DND-41 (cell line): ENCODE measurements at regions not wholly inside any gene's neighbourhood (a gene's known extent, or its start where the extent isn't known, plus 50 kb on each side); places are given as distances from the start of the nearest gene placed in this dataset.

Experiments used
- ATAC-seq: fragments of 200-7000 bp; cut with Tn5 transposase; 3 replicates; pipeline ENCODE4 v1.9.1; 2021; ENCODE audit warnings: low read depth; ENCODE audit not compliant: insufficient read depth
- DNase-seq: peaks from one replicate; pipeline ENCODE4 v3.0.0-alpha.2; 2020
- H2AFZ ChIP-seq: 2 replicates; pipeline ENCODE4 v1.6.0; 2012; ENCODE audit warnings: low read depth, low read length
- H3K27ac ChIP-seq: 2 replicates; pipeline ENCODE4 v1.5.1; 2012; ENCODE audit warnings: low read length, inconsistent platforms
- H3K27me3 ChIP-seq: fragments of 200-600 bp; sonication (generic); 2 replicates; pipeline ENCODE4 v1.6.0; 2012; ENCODE audit warnings: low read length, mild to moderate bottlenecking, inconsistent platforms; ENCODE audit not compliant: insufficient read depth, poor library complexity
- H3K36me3 ChIP-seq: 2 replicates; pipeline ENCODE4 v1.5.1; 2012; ENCODE audit warnings: low read length, inconsistent platforms; ENCODE audit not compliant: insufficient read depth
- H3K4me1 ChIP-seq: 2 replicates; pipeline ENCODE4 v1.5.1; 2012; ENCODE audit warnings: mild to moderate bottlenecking, low read length; ENCODE audit not compliant: insufficient read depth
- H3K4me2 ChIP-seq: 2 replicates; pipeline ENCODE4 v1.6.0; 2012; ENCODE audit warnings: mild to moderate bottlenecking, moderate library complexity, low read length, inconsistent platforms; ENCODE audit not compliant: insufficient read depth
- H3K4me3 ChIP-seq, 2 experiments: fragments of 200-600 bp in 1 of 2; shearing (Covaris generic) in 1 of 2; 2 replicates each; pipeline ENCODE4 v1.5.1; 2012 to 2016; ENCODE audit warnings: inconsistent platforms in 2 of 2, low read length in 2 of 2, mild to moderate bottlenecking in 2 of 2, low read depth in 1 of 2, moderate library complexity in 1 of 2
- H3K79me2 ChIP-seq: 2 replicates; pipeline ENCODE4 v1.6.0; 2012; ENCODE audit warnings: low read length, inconsistent platforms; ENCODE audit not compliant: insufficient read depth
- H3K9ac ChIP-seq: 2 replicates; pipeline ENCODE4 v1.6.0; 2012; ENCODE audit warnings: low read depth, mild to moderate bottlenecking, inconsistent platforms, low read length, moderate library complexity
- H3K9me3 ChIP-seq: 2 replicates; pipeline ENCODE4 v1.5.1; 2012; ENCODE audit warnings: low read length, moderate library complexity, mild to moderate bottlenecking, inconsistent platforms; ENCODE audit not compliant: insufficient read depth, severe bottlenecking
- H4K20me1 ChIP-seq: 2 replicates; pipeline ENCODE4 v1.6.0; 2012; ENCODE audit warnings: low read length; ENCODE audit not compliant: insufficient read depth
- EZH2 ChIP-seq: IDR thresholded peaks from 3 replicates; pipeline ENCODE4 v1.6.1; 2012; ENCODE audit warnings: borderline replicate concordance, low read depth, mild to moderate bottlenecking, moderate library complexity, low read length, inconsistent platforms; ENCODE audit not compliant: severe bottlenecking
- TF ChIP-seq, protein P1 (sequence below): IDR thresholded peaks from 2 replicates; pipeline ENCODE4 v1.5.1; 2012; ENCODE audit warnings: borderline replicate concordance, low read length, moderate library complexity, mild to moderate bottlenecking; ENCODE audit not compliant: poor library complexity, severe bottlenecking; ENCODE audit errors: extremely low read depth

DNA sequence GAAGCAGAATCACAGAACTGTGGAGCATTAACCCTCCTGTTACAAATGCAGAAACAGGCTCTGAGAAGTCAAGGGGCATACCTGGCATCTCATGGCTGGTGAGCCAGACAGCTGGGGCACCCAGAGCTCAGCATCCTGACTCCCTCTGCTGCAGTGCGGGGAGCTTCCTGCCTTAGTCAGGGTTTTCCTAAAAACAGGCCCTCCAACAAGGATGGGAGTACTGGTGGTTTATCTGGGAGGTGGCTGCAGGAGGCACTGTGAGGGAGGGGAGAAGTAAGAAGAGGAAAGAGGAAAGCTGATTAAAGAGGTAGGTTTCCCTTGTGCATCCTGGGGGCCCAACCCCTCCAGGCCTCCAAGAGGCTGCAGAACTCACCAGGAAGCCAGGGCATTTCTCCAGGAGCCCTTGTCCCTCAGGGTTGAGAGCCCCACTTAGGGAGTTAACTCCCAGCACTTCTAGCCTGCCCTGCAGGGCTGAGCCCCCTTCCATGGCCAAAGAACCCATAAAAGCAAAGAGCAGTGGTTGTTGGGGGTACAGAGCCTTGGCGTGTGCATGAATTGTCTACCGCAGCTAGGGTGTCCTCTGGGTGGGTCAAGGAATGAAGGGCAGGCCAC lies 261.5 kb upstream of the RPL38 start:
- Histone ChIP-seq H3K79me2 (no peaks in the 10 kb centered on the region), H3K27ac (no peak overlapping the region), H3K9me3 (no peaks in the 10 kb centered on the region), H3K4me2 (no peak overlapping the region), H3K4me3 (no peak overlapping the region), H3K36me3 (no peaks in the 10 kb centered on the region), H3K27me3 (peaks cover 14% of the 10 kb centered on the region), H2AFZ (no peak overlapping the region), H3K4me1 (no peaks in the 10 kb centered on the region), H3K9ac (no peak overlapping the region), H4K20me1 (no peaks in the 10 kb centered on the region)
- no peak for DNase-seq
- ATAC-seq, result no peak
- TF ChIP-seq, protein P1, sequence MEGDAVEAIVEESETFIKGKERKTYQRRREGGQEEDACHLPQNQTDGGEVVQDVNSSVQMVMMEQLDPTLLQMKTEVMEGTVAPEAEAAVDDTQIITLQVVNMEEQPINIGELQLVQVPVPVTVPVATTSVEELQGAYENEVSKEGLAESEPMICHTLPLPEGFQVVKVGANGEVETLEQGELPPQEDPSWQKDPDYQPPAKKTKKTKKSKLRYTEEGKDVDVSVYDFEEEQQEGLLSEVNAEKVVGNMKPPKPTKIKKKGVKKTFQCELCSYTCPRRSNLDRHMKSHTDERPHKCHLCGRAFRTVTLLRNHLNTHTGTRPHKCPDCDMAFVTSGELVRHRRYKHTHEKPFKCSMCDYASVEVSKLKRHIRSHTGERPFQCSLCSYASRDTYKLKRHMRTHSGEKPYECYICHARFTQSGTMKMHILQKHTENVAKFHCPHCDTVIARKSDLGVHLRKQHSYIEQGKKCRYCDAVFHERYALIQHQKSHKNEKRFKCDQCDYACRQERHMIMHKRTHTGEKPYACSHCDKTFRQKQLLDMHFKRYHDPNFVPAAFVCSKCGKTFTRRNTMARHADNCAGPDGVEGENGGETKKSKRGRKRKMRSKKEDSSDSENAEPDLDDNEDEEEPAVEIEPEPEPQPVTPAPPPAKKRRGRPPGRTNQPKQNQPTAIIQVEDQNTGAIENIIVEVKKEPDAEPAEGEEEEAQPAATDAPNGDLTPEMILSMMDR, result no peak
- no peak for TF ChIP-seq EZH2

DNA sequence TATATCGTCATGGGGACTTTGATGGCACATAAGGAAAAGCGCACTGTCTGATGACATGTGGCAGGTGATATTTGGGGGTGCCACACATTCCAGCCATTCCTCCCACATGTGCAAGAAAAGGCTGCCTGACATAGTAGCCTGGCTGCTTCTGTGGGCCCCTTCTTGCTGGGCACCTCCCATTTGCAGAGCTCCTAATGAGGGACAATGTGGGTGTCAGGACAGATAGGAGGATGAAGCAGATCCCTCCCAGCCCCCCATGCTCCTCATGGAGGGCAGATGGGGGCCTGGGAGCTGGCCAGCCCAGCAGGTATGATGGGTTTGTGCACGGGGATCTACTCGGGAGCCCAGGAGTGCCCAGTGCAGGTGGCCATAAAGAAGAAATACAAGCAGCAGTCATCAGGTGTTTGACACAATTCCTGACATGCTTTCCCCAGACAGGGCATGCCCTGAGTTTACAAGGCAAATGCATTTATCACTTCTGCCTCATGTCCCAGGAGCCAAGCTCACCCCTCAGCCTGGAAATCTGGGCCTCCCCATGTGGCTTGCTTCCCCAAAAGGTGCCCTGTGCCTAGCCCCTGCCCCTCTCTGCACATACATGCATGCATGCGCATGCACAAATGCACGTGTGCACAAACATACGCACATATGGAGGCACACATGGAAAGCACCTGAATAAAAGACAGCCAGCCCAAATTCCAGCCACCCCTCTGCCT lies 260.6 kb upstream of the RPL38 start:
- TF ChIP-seq EZH2, result no peak
- TF ChIP-seq, protein P1, result no peak
- no peak overlapping the region for H3K4me3 ChIP-seq
- H3K27me3 ChIP-seq, result peaks cover 9% of the 10 kb centered on the region
- H2AFZ ChIP-seq, result no peak overlapping the region
- ATAC-seq (no peak), DNase-seq (no peak)
- no peak overlapping the region for H3K27ac ChIP-seq
- no peaks in the 10 kb centered on the region for H3K79me2 ChIP-seq
- H3K9me3 ChIP-seq, result no peaks in the 10 kb centered on the region
- H3K36me3 ChIP-seq, result no peaks in the 10 kb centered on the region
- no peaks in the 10 kb centered on the region for H3K4me1 ChIP-seq
- H3K4me2 ChIP-seq, result no peak overlapping the region
- no peaks in the 10 kb centered on the region for H4K20me1 ChIP-seq
- no peak overlapping the region for H3K9ac ChIP-seq

DNA sequence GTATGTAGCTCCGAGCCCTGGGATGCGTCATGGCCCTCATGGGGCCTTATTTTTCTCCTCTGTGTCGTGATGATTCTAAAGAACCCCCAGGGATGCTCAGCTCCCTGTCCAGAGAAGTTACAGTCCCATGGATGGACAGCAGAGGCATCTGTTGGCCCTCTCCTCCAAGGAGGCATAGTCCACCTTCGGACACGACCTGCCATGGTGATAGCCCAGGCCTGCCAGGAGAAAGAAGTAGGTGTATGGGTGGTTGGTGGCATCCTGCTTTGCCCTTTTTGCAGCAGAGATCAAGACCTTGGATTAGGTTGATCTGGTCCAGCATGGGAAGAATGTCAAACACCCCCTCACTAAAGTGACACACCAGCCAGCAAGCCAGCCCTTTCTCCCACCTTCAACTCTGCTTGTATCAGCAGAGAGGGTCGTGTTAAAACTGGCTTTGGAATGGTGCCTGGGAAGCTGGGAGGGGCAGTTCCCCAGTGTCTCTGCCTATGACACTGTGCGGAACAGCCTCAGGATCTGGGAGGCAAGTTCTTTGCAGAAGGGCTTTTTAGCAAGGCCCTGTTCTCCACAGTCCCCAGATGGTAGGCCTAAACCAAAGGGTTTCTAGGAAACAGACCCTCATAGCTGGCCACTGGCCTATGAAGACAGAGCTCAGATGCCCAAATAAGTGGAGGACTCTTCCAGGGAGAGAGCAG lies 259.9 kb upstream of the RPL38 start:
- TF ChIP-seq, protein P1, result no peak
- no peak for TF ChIP-seq EZH2
- H3K9ac ChIP-seq, result no peak overlapping the region
- H2AFZ ChIP-seq, result no peak overlapping the region

More for the DNA sequence above, 259.9 kb upstream of the RPL38 start:
- no peak for DNase-seq
- Histone ChIP-seq H3K4me1 (no peaks in the 10 kb centered on the region), H3K4me2 (no peak overlapping the region), H3K9me3 (no peaks in the 10 kb centered on the region), H4K20me1 (no peaks in the 10 kb centered on the region), H3K27ac (no peak overlapping the region), H3K4me3 (no peak overlapping the region), H3K27me3 (peaks cover 4% of the 10 kb centered on the region), H3K79me2 (no peaks in the 10 kb centered on the region), H3K36me3 (no peaks in the 10 kb centered on the region)
- ATAC-seq, result no peak
